SJCRH30 (cell line): ENCODE measurements at regions not wholly inside any gene's neighbourhood (a gene's known extent, or its start where the extent isn't known, plus 50 kb on each side); places are given as distances from the start of the nearest gene placed in this dataset.

Source experiments
- DNase-seq, 2 experiments: peaks; one replicate each; pipeline ENCODE4 v3.0.0-alpha.2; 2015 to 2020
- H3K27ac ChIP-seq: fragments of 250-450 bp; sonication (Bioruptor Pico); 2 replicates; pipeline ENCODE4 v1.5.1; 2020; ENCODE audit warnings: mild to moderate bottlenecking, moderate library complexity
- H3K27me3 ChIP-seq: fragments of 250-450 bp; sonication (Bioruptor Pico); 2 replicates; pipeline ENCODE4 v1.5.1; 2020; ENCODE audit warnings: mild to moderate bottlenecking, moderate library complexity
- H3K36me3 ChIP-seq: fragments of 250-450 bp; sonication (Bioruptor Pico); 2 replicates; pipeline ENCODE4 v1.5.1; 2020; ENCODE audit warnings: mild to moderate bottlenecking, moderate library complexity
- H3K4me1 ChIP-seq: fragments of 250-450 bp; sonication (Bioruptor Pico); 2 replicates; pipeline ENCODE4 v1.5.1; 2020; ENCODE audit warnings: mild to moderate bottlenecking, moderate library complexity
- H3K4me3 ChIP-seq: fragments of 250-450 bp; sonication (Bioruptor Pico); 2 replicates; pipeline ENCODE4 v1.5.1; 2020; ENCODE audit warnings: mild to moderate bottlenecking, moderate library complexity
- H3K9me3 ChIP-seq: fragments of 250-450 bp; sonication (Bioruptor Pico); replicated peaks from 2 replicates; pipeline ENCODE4 v1.5.1; 2020; ENCODE audit warnings: mild to moderate bottlenecking, moderate library complexity

GRCh38 chr7:26534649-26535482, 243.2 kb downstream of the SNX10 start:
- no peak overlapping the region for H3K27ac ChIP-seq
- peak in 1 of 2 experiments; percentile 30 for DNase-seq
- H3K27me3 ChIP-seq = peaks cover 17% of the 10 kb centered on the region

GRCh38 chr7:26535483-26536007, 243.9 kb downstream of the SNX10 start:
- H3K4me1 ChIP-seq = no peaks in the 10 kb centered on the region

More at GRCh38 chr7:26534649-26535482, 243.2 kb downstream of the SNX10 start:
- Histone ChIP-seq H3K4me3 (no peak overlapping the region), H3K4me1 (no peaks in the 10 kb centered on the region), H3K9me3 (no peaks in the 10 kb centered on the region; the same call in 1 of the 2 replicates), H3K36me3 (no peaks in the 10 kb centered on the region)

GRCh38 chr7:26538216-26538615, 246.6 kb downstream of the SNX10 start:
- no peak overlapping the region for H3K27ac ChIP-seq
- no peaks in the 10 kb centered on the region for H3K36me3 ChIP-seq
- no peak overlapping the region for H3K4me3 ChIP-seq
- H3K9me3 ChIP-seq = no peaks in the 10 kb centered on the region; the same call in 1 of the 2 replicates
- peaks cover 20% of the 10 kb centered on the region for H3K27me3 ChIP-seq
- no peak for DNase-seq
- H3K4me1 ChIP-seq = no peaks in the 10 kb centered on the region

More at GRCh38 chr7:26535483-26536007, 243.9 kb downstream of the SNX10 start:
- H3K9me3 ChIP-seq = no peaks in the 10 kb centered on the region; the same call in 1 of the 2 replicates
- no peaks in the 10 kb centered on the region for H3K36me3 ChIP-seq
- no peak overlapping the region for H3K27ac ChIP-seq
- peaks cover 16% of the 10 kb centered on the region for H3K27me3 ChIP-seq
- no peak overlapping the region for H3K4me3 ChIP-seq
- no peak for DNase-seq

- Histone ChIP-seq H3K36me3 (no peaks in the 10 kb centered on the region), H3K4me3 (no peak overlapping the region), H3K4me1 (no peaks in the 10 kb centered on the region), H3K9me3 (no peaks in the 10 kb centered on the region; the same call in 1 of the 2 replicates), H3K27ac (no peak overlapping the region), H3K27me3 (peaks cover 20% of the 10 kb centered on the region)
- no peak for DNase-seq
These were observed 247.0 kb downstream of the SNX10 start for GRCh38 chr7:26538689-26539088.

- Histone ChIP-seq H3K9me3 (no peaks in the 10 kb centered on the region), H3K4me3 (no peak overlapping the region), H3K27me3 (peaks cover 18% of the 10 kb centered on the region), H3K36me3 (no peaks in the 10 kb centered on the region), H3K4me1 (no peaks in the 10 kb centered on the region), H3K27ac (no peak overlapping the region)
- no peak for DNase-seq
These were observed 251.7 kb downstream of the SNX10 start for GRCh38 chr7:26543340-26543739.

- Histone ChIP-seq H3K27ac (no peak overlapping the region), H3K36me3 (no peaks in the 10 kb centered on the region), H3K27me3 (peaks cover 18% of the 10 kb centered on the region; the same call in 1 of the 2 replicates), H3K9me3 (no peaks in the 10 kb centered on the region), H3K4me3 (no peak overlapping the region), H3K4me1 (no peaks in the 10 kb centered on the region)
- DNase-seq = no peak
These were observed 252.3 kb downstream of the SNX10 start for GRCh38 chr7:26543951-26544350.

GRCh38 chr7:26546508-26547053, 254.9 kb downstream of the SNX10 start:
- H3K27me3 ChIP-seq = peaks cover 11% of the 10 kb centered on the region; the same call in 1 of the 2 replicates
- no peaks in the 10 kb centered on the region for H3K9me3 ChIP-seq
- H3K4me3 ChIP-seq = no peak overlapping the region
- no peaks in the 10 kb centered on the region for H3K36me3 ChIP-seq
- H3K4me1 ChIP-seq = no peaks in the 10 kb centered on the region
- no peak overlapping the region for H3K27ac ChIP-seq
- DNase-seq = no peak

GRCh38 chr7:26547156-26547555, 255.5 kb downstream of the SNX10 start:
- H3K4me3 ChIP-seq = no peak overlapping the region
- H3K9me3 ChIP-seq = no peaks in the 10 kb centered on the region
- no peak for DNase-seq
- H3K36me3 ChIP-seq = no peaks in the 10 kb centered on the region
- H3K4me1 ChIP-seq = no peaks in the 10 kb centered on the region
- H3K27me3 ChIP-seq = peaks cover 7% of the 10 kb centered on the region; the same call in 1 of the 2 replicates
- no peak overlapping the region for H3K27ac ChIP-seq

- peak in 1 of 2 experiments; percentile 11 for DNase-seq
- no peak overlapping the region for H3K4me3 ChIP-seq
- peaks cover 7% of the 10 kb centered on the region; the same call in 1 of the 2 replicates for H3K27me3 ChIP-seq
- H3K27ac ChIP-seq = no peak overlapping the region
- no peaks in the 10 kb centered on the region for H3K9me3 ChIP-seq
- H3K4me1 ChIP-seq = no peaks in the 10 kb centered on the region
- no peaks in the 10 kb centered on the region for H3K36me3 ChIP-seq
These were observed 257.8 kb downstream of the SNX10 start for GRCh38 chr7:26549281-26549944.

GRCh38 chr7:26550492-26550891, 258.8 kb downstream of the SNX10 start:
- H3K4me3 ChIP-seq = no peak overlapping the region
- H3K9me3 ChIP-seq = no peaks in the 10 kb centered on the region
- no peaks in the 10 kb centered on the region for H3K36me3 ChIP-seq
- no peaks in the 10 kb centered on the region for H3K4me1 ChIP-seq
- DNase-seq = no peak
- peaks cover 4% of the 10 kb centered on the region; the same call in 1 of the 2 replicates for H3K27me3 ChIP-seq
- H3K27ac ChIP-seq = no peak overlapping the region

GRCh38 chr7:26551740-26552139, 260.1 kb downstream of the SNX10 start:
- Histone ChIP-seq H3K27me3 (peaks cover 4% of the 10 kb centered on the region; the same call in 1 of the 2 replicates), H3K36me3 (no peaks in the 10 kb centered on the region), H3K27ac (no peak overlapping the region), H3K9me3 (no peaks in the 10 kb centered on the region), H3K4me3 (no peak overlapping the region), H3K4me1 (no peaks in the 10 kb centered on the region)
- DNase-seq = no peak

GRCh38 chr7:26553128-26553527, 261.5 kb downstream of the SNX10 start:
- H3K27me3 ChIP-seq = peaks cover 4% of the 10 kb centered on the region; the same call in 1 of the 2 replicates
- H3K4me1 ChIP-seq = no peaks in the 10 kb centered on the region
- H3K4me3 ChIP-seq = no peak overlapping the region
- no peaks in the 10 kb centered on the region for H3K9me3 ChIP-seq
- DNase-seq = no peak
- H3K27ac ChIP-seq = no peak overlapping the region
- H3K36me3 ChIP-seq = no peaks in the 10 kb centered on the region

- no peak overlapping the region for H3K27ac ChIP-seq
- H3K4me3 ChIP-seq = no peak overlapping the region
- H3K27me3 ChIP-seq = peaks cover 4% of the 10 kb centered on the region; the same call in 1 of the 2 replicates
- H3K9me3 ChIP-seq = no peaks in the 10 kb centered on the region
- H3K36me3 ChIP-seq = no peaks in the 10 kb centered on the region
- DNase-seq = no peak
- no peaks in the 10 kb centered on the region for H3K4me1 ChIP-seq
These were observed 261.9 kb downstream of the SNX10 start for GRCh38 chr7:26553582-26553981.

- no peaks in the 10 kb centered on the region for H3K9me3 ChIP-seq
- peaks cover 3% of the 10 kb centered on the region; the same call in 1 of the 2 replicates for H3K27me3 ChIP-seq
- H3K4me3 ChIP-seq = no peak overlapping the region
- no peaks in the 10 kb centered on the region for H3K4me1 ChIP-seq
- H3K27ac ChIP-seq = no peak overlapping the region
- no peak for DNase-seq
- no peaks in the 10 kb centered on the region for H3K36me3 ChIP-seq
These were observed 263.3 kb downstream of the SNX10 start for GRCh38 chr7:26554952-26555351.
